RWPE1 (cell line): ENCODE measurements at regions not wholly inside any gene's neighbourhood (a gene's known extent, or its start where the extent isn't known, plus 50 kb on each side); places are given as distances from the start of the nearest gene placed in this dataset.

Experiments used
- CTCF ChIA-PET: fragments of 350-600 bp; sonication (Branson Sonifier 250); formaldehyde crosslinking; extraction: SDS; loops from one replicate; lab custom pipeline; 2021; lab: Yijun Ruan, JAX
- POLR2A ChIA-PET: fragments of 400-600 bp; formaldehyde crosslinking; extraction: SDS; loops from one replicate; lab custom pipeline; 2020; ENCODE audit warnings: antibody characterized with exemption; ENCODE audit not compliant: low non-redundant PET; lab: Yijun Ruan, JAX
- DNase-seq: peaks from one replicate; pipeline ENCODE4 v3.0.0; 2012; ENCODE audit warnings: low spot score
- H3K27ac ChIP-seq: fragments of 450-650 bp; 2 replicates; pipeline ENCODE4 v1.5.1; 2017
- TF ChIP-seq, protein P1 (sequence below): fragments of 450-650 bp; conservative IDR thresholded peaks from 2 replicates; pipeline ENCODE4 v1.5.1; 2017; ENCODE audit warnings: low read depth, mild to moderate bottlenecking

DNA sequence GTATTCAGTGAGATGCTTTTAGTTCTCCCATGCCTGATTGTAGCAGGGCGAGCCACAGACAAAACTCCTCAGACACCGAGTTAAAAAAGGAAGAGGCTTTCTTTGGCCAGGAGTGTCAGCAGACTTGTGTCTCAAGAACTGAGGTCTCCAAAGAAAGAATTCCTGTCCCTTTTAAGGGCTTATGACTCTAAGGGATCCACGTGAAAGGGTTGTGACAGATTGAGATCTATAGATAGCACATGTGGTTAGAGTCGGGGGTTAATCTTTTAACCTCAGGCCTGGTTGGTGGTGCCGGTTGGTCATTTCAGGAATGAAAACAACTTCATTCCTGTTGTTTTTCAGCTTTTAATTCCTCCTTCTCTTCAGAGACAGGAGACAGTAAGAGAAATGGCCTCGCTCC is 168.8 kb upstream of the GRIK2 start:
- DNase-seq, result no peak
- ChIA-PET POLR2A (no interaction called here), CTCF (interaction anchor here (0.6 kb wide), 1 partner anchor 695 kb away, joined by 3 read pairs; no protein-coding TSS in a partner anchor)
- H3K27ac ChIP-seq, result no peak overlapping the region
- TF ChIP-seq, protein P1, sequence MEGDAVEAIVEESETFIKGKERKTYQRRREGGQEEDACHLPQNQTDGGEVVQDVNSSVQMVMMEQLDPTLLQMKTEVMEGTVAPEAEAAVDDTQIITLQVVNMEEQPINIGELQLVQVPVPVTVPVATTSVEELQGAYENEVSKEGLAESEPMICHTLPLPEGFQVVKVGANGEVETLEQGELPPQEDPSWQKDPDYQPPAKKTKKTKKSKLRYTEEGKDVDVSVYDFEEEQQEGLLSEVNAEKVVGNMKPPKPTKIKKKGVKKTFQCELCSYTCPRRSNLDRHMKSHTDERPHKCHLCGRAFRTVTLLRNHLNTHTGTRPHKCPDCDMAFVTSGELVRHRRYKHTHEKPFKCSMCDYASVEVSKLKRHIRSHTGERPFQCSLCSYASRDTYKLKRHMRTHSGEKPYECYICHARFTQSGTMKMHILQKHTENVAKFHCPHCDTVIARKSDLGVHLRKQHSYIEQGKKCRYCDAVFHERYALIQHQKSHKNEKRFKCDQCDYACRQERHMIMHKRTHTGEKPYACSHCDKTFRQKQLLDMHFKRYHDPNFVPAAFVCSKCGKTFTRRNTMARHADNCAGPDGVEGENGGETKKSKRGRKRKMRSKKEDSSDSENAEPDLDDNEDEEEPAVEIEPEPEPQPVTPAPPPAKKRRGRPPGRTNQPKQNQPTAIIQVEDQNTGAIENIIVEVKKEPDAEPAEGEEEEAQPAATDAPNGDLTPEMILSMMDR, result no peak

DNA sequence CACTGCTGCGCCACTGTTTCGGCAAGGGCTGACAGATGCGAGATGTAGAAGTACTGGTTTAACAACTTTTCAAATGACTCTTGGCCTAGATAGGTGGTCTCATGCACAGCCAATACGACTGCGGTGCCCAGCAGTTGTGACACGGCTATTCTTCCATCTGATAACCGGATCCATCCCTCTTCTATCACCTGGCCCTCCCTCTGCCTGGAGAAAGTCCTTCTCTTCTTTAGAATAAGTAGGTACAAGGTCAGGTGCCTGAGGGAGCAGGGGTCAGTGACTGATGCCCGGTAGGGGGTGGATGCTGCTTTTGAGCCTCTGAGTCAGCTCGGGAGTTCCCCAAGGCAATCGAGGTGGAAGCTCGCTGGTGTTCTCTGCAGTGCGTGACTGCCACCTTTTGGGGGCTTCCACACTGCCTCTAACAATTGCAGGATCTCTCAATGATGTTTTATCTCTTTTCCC is 166.8 kb upstream of the GRIK2 start:
- peak; percentile 17 for DNase-seq
- TF ChIP-seq, protein P1, result no peak
- CTCF ChIA-PET, result no interaction called here

DNA sequence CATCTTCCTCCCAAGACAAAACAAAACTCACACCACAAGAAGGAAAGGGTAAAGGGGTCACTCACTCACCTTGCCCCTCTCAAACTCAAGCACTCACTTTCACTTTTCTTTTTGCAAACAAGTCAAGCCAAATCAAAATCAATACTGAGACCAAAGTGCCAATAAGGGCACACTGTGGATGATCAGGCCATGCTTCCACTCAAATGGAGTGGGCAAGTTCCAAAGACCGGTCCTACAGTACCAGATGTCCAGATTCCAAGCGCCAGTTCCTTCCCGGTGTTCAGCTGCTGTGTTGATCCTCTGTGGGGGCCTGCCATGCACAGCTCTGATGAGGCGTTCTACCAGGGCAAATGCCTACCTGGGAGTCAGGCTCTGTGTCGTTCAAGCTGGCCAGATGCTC is 162.6 kb upstream of the GRIK2 start:
- TF ChIP-seq, protein P1, result no peak

More for the DNA sequence above, 166.8 kb upstream of the GRIK2 start:
- H3K27ac ChIP-seq, result no peak overlapping the region
- POLR2A ChIA-PET, result no interaction called here

DNA sequence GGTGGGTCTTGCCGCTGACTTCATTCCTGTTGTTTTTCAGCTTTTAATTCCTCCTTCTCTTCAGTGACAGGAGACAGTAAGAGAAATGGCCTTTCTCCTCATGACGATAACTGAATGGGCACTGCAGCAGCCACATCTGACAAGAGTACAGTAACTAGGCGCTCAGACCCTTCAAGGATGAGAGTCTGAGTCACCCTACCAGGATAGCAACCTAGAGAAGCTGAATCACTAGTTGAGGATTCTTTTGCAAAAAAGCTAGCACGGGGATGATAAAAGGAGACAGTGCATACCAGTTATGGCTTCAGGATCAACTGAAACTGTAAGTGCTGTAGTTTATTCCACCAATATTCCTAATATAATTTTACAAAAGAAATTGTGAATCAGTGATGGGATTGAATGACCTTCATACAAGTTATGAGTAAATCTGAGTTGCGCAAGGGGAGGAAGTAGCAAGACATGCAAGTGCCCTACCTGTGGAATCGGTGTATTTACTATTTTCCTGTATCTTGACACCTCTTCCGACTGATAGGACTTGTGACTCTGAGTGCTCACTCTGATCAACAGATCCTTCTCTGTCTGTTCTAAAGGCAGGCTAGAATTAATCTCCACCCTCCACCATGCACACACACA is 161.8 kb upstream of the GRIK2 start:
- ChIA-PET POLR2A (no interaction called here), CTCF (no interaction called here)
- no peak overlapping the region for H3K27ac ChIP-seq
- TF ChIP-seq, protein P1, result no peak
- DNase-seq, result no peak

More for the DNA sequence above, 162.6 kb upstream of the GRIK2 start:
- CTCF ChIA-PET, result no interaction called here
- POLR2A ChIA-PET, result no interaction called here
- H3K27ac ChIP-seq, result no peak overlapping the region
- DNase-seq, result no peak

DNA sequence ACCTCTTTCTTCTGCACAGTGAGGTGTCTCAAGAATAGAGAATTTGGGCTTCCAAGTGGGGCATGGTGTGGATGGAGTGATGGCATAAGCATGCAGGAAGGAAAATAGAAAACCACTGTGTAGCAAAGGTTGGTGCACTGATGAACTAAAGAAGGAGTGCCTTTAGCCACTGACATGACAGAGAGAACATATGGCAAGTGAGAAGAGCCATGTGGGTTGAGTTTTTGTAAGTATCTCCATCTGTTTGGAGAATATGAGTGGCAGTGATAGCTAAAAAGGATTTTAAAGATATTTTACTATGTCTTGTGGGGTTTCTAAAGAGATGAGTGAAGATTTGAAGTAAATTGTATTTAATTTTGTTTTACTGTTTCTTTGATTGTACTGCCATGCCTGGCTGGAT is 160.5 kb upstream of the GRIK2 start:
- no peak overlapping the region for H3K27ac ChIP-seq
- DNase-seq, result no peak
- TF ChIP-seq, protein P1, result no peak
- ChIA-PET CTCF (no interaction called here), POLR2A (no interaction called here)

DNA sequence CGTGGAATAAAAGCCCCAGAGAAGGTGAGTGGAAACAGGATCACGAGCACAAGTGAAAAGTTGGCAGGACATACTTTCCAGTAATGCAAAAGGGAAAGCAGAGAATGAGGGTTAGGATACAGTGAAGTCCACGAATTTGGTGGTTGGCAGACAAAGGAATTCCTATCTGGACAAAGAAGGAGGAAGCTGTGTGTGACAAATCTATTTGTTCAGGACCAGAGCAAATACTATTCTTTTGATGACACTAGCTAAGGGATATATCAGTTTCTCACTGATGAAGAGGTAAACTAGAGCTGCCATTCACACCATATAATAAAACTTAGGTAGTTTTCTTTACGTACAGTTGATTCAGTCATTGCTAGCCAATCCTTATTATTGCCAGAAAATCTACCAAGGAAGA is 156.8 kb upstream of the GRIK2 start:
- ChIA-PET POLR2A (no interaction called here), CTCF (no interaction called here)
- TF ChIP-seq, protein P1, result no peak
- no peak overlapping the region for H3K27ac ChIP-seq
- DNase-seq, result no peak
